Spleen (tissue), 11 donors: ENCODE measurements at regions not wholly inside any gene's neighbourhood (a gene's known extent, or its start where the extent isn't known, plus 50 kb on each side); places are given as distances from the start of the nearest gene placed in this dataset.

Source experiments
- DNase-seq: peaks from one replicate; pipeline ENCODE4 v3.0.0-alpha.2; 2020
- H3K27ac ChIP-seq, 8 donors: fragments of 200-600 bp; sonication (generic) in 7 of 8; 1 replicate in 4 of 8; 2 replicates in 4 of 8; pipeline versions ENCODE4 v1.5.0 to v1.8.0; 2016 to 2021; ENCODE audit warnings: inconsistent platforms in 4 of 8, mild to moderate bottlenecking in 4 of 8, moderate library complexity in 1 of 8
- H3K27me3 ChIP-seq, 7 donors: fragments of 200-600 bp; sonication (generic) in 6 of 7; replicated peaks in 1 of 7; 1 replicate in 4 of 7; 2 replicates in 3 of 7; pipeline versions ENCODE4 v1.5.0 to v1.8.0; 2016 to 2021; ENCODE audit warnings: inconsistent platforms in 3 of 7, mild to moderate bottlenecking in 1 of 7
- H3K36me3 ChIP-seq, 6 donors: fragments of 200-600 bp; sonication (generic) in 5 of 6; 1 replicate in 4 of 6; 2 replicates in 2 of 6; pipeline versions ENCODE4 v1.5.0 to v1.8.0; 2016 to 2021; ENCODE audit warnings: inconsistent platforms in 2 of 6
- H3K4me1 ChIP-seq, 6 donors: fragments of 200-600 bp; sonication (generic) in 5 of 6; 1 replicate in 3 of 6; 2 replicates in 3 of 6; pipeline versions ENCODE4 v1.5.0 to v1.8.0; 2016 to 2021; ENCODE audit warnings: inconsistent platforms in 3 of 6
- H3K4me3 ChIP-seq, 8 donors: fragments of 200-600 bp; sonication (generic) in 7 of 8; 1 replicate in 4 of 8; 2 replicates in 4 of 8; pipeline versions ENCODE4 v1.5.0 to v1.8.0; 2016 to 2021; ENCODE audit warnings: inconsistent platforms in 4 of 8, mild to moderate bottlenecking in 4 of 8, moderate library complexity in 2 of 8
- H3K9me3 ChIP-seq, 8 donors: fragments of 200-600 bp; sonication (generic) in 7 of 8; 1 replicate in 4 of 8; 2 replicates in 4 of 8; pipeline versions ENCODE4 v1.5.0 to v1.8.0; 2016 to 2021; ENCODE audit warnings: inconsistent platforms in 4 of 8
- POLR2A ChIP-seq, 3 donors: fragments of 450-650 bp; IDR thresholded peaks; one replicate each; pipeline ENCODE4 v1.5.1; 2017; ENCODE audit warnings: antibody characterized with exemption in 3 of 3, mild to moderate bottlenecking in 1 of 3
- POLR2AphosphoS5 ChIP-seq, 3 donors: sonication (generic); formaldehyde crosslinking; IDR thresholded peaks; one replicate each; pipeline ENCODE4 v1.5.1; 2017; ENCODE audit warnings: antibody characterized with exemption in 3 of 3
- WGBS, 5 donors: extraction: QIAGEN DNeasy Blood & Tissue Kit in 3 of 5; methylation state at CpG; one replicate each; pipeline versions ENCODE4 v1.1.5 to v1.1.7; 2013 to 2018; 5-methylcytosine and 5-hydroxymethylcytosine counted together
- intact Hi-C: fragments of 100-400 bp; cut with DNase I; formaldehyde crosslinking; loops from one replicate; pipeline ENCODE4 v1.15.0; 2023; ENCODE audit warnings: low total_unique reads
- TF ChIP-seq, protein P1 (sequence below), 11 experiments: fragments of 200-600 bp in 7 of 11; fragments of 450-650 bp in 4 of 11; sonication (generic) in 4 of 11; IDR thresholded peaks in 8 of 11; conservative IDR thresholded peaks in 3 of 11; 1 replicate in 7 of 11; 2 replicates in 4 of 11; pipeline versions ENCODE4 v1.4.0 to v1.8.0; 2016 to 2021; ENCODE audit warnings: antibody characterized with exemption in 11 of 11, inconsistent platforms in 4 of 11, mild to moderate bottlenecking in 1 of 11
- donor health status: healthy with polysubstance abuse.
- donor health status: DM: no; HTN: no; CAD: no; lungs with moderate emphysema.
- donor health status: DM: no; HTN: no; CAD: no.
- donor health status: Bipolar disorder and iron deficiency.
- donor health status: healthy.
- donor health status: DM: no; HTN: no; CAD: no.
- donor health status: DM: yes; HTN: yes; CAD: no.

DNA sequence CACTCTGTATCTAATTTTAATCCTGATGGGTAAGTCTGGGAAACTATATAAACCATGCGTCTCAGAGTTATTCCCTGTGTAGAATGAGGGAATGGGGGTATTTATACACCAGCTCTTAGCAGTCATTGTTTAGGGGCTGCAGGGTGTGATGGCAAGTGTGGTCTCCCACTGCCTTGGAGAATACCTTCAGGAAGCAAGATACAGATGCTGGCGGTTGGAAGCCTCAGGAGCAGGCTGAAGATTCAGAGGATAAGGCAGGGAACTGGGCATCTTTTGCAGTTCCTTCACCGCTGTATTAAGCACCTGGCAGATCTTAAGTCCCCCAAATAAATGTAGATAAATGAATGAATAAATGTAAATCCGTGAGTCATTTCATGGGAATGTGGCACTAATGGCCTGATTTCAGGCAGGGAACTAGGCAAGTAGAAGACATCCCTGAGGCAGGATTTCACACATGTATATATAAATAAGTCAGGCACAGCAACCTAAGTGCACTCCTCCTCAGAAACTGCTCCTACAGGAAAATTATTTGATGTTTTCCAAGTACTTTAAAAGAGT is 209.2 kb upstream of the GADL1 start:
- Histone ChIP-seq H3K4me3 (no peak overlapping the region), H3K27me3 (no peaks in the 10 kb centered on the region), H3K36me3 (no peaks in the 10 kb centered on the region), H3K27ac (no peak overlapping the region), H3K9me3 (no peaks in the 10 kb centered on the region), H3K4me1 (peaks cover 0 to 4% (median 0%) of the 10 kb centered on the region in 6 donors)
- DNase-seq: no peak
- intact Hi-C loops: no loop called here
- TF ChIP-seq, protein P1, sequence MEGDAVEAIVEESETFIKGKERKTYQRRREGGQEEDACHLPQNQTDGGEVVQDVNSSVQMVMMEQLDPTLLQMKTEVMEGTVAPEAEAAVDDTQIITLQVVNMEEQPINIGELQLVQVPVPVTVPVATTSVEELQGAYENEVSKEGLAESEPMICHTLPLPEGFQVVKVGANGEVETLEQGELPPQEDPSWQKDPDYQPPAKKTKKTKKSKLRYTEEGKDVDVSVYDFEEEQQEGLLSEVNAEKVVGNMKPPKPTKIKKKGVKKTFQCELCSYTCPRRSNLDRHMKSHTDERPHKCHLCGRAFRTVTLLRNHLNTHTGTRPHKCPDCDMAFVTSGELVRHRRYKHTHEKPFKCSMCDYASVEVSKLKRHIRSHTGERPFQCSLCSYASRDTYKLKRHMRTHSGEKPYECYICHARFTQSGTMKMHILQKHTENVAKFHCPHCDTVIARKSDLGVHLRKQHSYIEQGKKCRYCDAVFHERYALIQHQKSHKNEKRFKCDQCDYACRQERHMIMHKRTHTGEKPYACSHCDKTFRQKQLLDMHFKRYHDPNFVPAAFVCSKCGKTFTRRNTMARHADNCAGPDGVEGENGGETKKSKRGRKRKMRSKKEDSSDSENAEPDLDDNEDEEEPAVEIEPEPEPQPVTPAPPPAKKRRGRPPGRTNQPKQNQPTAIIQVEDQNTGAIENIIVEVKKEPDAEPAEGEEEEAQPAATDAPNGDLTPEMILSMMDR (IDR thresholded peaks at IDR 0.05 in 8 of 11, conservative IDR thresholded peaks at IDR 0.05 in 3 of 11): no peak
- no peak for TF ChIP-seq POLR2AphosphoS5 (IDR thresholded peaks at IDR 0.05)
- WGBS, 5 donors: 88 to 95% (median 94%) methylated on average over 4 of the region's 4 CpGs

DNA sequence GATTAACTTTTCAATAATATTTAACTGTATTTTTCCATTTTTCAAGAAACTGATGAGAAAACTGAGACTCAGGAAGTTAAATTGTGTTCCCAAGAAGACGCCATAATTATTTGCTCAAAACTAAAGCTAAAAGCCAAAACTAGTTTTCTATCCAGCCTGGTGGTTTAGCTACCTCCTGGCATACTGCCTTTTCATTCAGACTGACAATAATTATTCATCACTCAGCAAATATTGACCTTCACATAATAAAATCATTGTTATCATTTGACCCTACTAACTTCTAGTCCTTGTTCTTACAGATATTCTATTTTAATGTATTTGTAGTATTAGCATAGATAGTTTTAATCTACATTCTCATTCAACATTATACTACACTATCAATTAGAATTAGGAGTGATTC is 210.6 kb upstream of the GADL1 start:
- H3K27me3 ChIP-seq: no peaks in the 10 kb centered on the region
- H3K9me3 ChIP-seq: no peaks in the 10 kb centered on the region
- no peak for TF ChIP-seq POLR2AphosphoS5 (IDR thresholded peaks at IDR 0.05)
- TF ChIP-seq, protein P1 (IDR thresholded peaks at IDR 0.05 in 8 of 11, conservative IDR thresholded peaks at IDR 0.05 in 3 of 11): no peak
- TF ChIP-seq POLR2A (IDR thresholded peaks at IDR 0.05): no peak
- DNase-seq: no peak
- H3K4me1 ChIP-seq: peaks cover 0 to 4% (median 0%) of the 10 kb centered on the region in 6 donors
- no peak overlapping the region for H3K4me3 ChIP-seq
- no peaks in the 10 kb centered on the region for H3K36me3 ChIP-seq
- intact Hi-C loops: no loop called here
- 84 to 100% (median 92%) methylated on average over 1 of the region's 1 CpG for WGBS, 5 donors
- no peak overlapping the region for H3K27ac ChIP-seq

DNA sequence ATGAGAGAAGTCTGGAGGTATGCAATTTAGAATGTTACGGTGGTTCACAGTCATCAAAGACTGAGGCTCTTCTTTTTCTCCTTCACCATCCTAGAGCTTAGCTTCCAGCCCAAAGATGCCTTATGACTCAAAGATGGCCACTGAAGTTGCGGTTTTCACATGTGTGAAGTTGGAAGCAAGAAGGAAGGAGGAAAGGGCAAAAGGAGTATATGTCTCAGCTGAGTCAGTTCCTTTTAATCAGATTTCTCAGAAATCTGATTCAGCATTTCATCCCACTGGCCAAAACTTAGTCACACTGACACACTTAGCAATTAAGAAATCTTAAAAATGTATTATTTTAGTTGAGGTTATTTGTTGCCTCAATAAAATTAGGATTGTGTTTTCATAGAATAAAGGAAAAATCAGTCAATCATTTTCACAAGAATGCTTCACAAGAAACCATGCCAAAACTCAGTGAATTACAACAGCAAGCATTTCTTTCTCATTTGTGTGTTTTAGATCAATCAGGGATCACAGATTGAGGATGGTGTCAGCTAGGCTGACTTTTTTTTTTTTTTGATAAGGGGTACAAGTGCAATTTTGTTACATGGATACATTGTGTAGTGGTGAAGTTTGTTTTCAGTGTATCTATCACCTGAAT is 211.1 kb upstream of the GADL1 start:
- TF ChIP-seq POLR2A (IDR thresholded peaks at IDR 0.05): no peak
- TF ChIP-seq, protein P1 (IDR thresholded peaks at IDR 0.05 in 8 of 11, conservative IDR thresholded peaks at IDR 0.05 in 3 of 11): no peak
- no peak for TF ChIP-seq POLR2AphosphoS5 (IDR thresholded peaks at IDR 0.05)
- H3K36me3 ChIP-seq: no peaks in the 10 kb centered on the region
- 70 to 75% (median 71%) methylated on average over 2 of the region's 2 CpGs for WGBS, 5 donors

DNA sequence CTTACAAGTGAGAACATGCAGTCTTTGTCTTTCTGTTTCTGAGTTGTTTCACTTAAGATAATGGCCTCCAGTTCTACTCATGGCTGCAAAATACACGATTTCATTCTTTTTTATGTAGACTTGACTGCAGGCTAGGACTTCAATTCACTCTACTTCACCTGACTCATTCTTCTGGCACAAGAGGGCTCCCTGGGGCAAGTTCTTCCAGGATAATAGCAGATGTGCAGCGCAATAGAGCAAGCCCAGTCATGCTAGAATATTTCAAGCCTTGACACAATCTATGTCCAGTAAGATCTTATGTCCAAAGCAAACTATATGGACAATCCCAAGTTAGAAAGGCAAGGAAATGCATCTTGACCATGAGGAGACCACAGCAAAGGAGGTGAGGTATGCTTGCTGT is 211.7 kb upstream of the GADL1 start:
- Histone ChIP-seq H3K4me1 (peaks cover 0 to 4% (median 0%) of the 10 kb centered on the region in 6 donors), H3K9me3 (no peaks in the 10 kb centered on the region), H3K36me3 (no peaks in the 10 kb centered on the region), H3K4me3 (no peak overlapping the region), H3K27ac (no peak overlapping the region), H3K27me3 (no peaks in the 10 kb centered on the region)
- TF ChIP-seq POLR2A (IDR thresholded peaks at IDR 0.05) (no peak), POLR2AphosphoS5 (IDR thresholded peaks at IDR 0.05) (no peak)
- TF ChIP-seq, protein P1 (IDR thresholded peaks at IDR 0.05 in 8 of 11, conservative IDR thresholded peaks at IDR 0.05 in 3 of 11): no peak
- intact Hi-C loops: no loop called here
- WGBS, 5 donors: 86 to 95% (median 91%) methylated on average over 2 of the region's 2 CpGs
- DNase-seq: no peak

More for the DNA sequence above, 211.1 kb upstream of the GADL1 start:
- intact Hi-C loops: no loop called here
- H3K27me3 ChIP-seq: no peaks in the 10 kb centered on the region
- H3K9me3 ChIP-seq: no peaks in the 10 kb centered on the region
- no peak for DNase-seq
- H3K4me1 ChIP-seq: peaks cover 0 to 4% (median 0%) of the 10 kb centered on the region in 6 donors
- H3K4me3 ChIP-seq: no peak overlapping the region
- H3K27ac ChIP-seq: no peak overlapping the region
